ENCODE measurements at regions not wholly inside any gene's neighbourhood (a gene's known extent, or its start where the extent isn't known, plus 50 kb on each side); places are given as distances from the start of the nearest gene placed in this dataset.
"Not testable (repeated sequence)": the region's sequence is repeated elsewhere in the genome, so short reads cannot be mapped to it uniquely, and the experiment has no call there.

DNA sequence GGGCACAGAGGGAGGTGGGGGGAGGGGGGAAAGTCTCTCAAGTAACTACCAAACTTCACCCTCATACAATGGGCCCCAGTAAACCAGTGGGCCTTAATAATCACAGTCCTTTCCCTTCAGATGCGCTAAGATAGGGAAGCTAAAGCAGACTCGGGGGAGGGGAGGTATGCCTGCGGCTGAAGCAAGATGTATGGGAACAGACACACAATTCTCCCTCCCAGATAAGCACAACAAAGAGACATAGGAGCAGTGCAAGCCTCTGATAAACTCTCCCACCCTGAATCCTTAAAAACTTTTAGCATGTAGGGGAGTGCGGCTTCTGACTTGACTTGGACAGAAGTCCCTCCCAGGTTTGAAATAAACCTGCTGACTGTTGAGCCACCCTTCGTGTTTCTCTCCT, 54.7 kb downstream of the PROP1 start:
- not testable (repeated sequence) for DNase-seq (ENCODE audit: low spot score)

DNA sequence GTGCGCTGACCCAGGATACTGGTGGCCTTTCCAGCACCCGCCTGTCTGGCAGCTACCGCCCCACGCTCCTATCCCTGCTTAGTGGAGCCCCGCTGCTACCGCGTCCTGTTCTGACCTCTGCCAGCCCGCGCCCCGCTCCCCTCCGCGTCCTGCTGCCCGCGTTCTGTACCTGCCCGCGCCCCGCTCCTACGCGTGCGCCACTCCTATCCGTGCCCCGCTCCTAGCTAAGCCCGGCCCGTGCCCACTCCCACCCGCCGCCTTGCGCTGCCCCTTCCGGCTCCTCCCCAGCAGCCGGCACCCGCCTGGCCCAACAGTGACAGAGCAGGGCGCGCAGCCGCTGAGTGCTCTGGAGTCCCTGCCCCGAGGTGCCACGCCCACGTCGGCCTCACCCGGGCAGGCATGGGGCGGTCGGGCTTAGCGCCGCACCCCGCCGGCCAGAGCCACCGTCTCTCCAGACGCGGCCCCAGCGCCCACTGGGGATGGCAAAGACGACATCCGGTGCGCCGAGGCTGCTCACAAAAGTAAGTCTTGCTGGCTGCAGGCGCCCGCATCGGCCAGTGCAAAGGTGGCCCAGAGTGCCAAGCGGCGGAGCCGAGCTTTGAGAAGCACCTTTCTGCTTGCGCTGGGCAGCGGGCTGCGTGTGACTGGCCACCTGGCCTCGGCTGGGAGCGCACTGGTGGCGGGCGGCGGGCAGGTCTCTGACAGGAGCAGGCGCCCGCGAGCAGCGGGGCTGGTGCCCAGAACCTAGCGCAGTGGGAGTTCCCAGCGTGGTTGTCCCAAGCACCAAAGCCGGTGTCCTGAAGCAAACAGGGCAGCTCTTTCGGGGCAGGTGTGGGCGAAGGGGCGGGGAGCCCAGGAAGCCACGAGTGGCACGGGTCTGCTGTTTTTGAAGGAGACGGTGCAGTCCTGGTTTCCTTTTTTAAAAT, 56.5 kb downstream of the PROP1 start:
- not testable (repeated sequence) for DNase-seq (ENCODE audit: low spot score)

DNA sequence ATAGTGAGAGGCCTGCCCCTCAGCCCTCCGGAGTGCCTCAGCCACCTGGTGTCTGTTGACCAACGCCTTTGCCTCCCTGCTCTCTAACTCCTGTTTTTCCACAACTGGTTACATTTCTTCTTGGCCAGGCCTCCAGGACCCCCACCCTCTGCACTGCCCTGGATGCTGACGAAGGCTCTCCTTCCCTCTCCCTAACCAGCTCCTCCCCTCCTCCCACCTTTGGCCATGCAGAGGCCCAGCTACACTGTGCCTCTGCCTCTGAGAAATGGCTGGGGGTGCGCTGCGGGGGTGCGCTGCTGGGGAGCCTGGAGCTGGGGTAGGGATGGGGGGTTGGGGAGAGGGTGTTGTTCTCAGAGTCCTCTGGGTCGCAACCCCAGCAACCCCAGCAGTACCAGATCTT, 57.3 kb downstream of the PROP1 start:
- not testable (repeated sequence) for DNase-seq (ENCODE audit: low spot score)

DNA sequence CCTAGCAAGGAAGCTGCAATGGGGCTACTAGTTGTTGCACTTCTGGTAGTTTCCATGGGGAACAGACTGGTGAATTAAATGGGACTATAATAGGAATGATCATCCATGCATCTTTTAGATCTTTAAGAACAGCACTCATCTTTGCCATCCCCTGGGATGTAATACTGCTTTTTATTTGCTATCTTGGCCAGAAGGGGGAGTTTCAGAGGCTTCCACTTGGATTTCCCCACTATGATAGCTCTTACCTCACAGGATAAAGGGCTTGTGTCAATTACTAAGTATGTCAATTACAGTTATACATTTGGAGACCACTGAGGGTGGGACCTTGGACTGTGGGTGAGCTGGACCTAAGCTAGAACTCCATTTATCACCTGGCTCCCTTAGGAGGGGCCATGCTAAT, 61.8 kb downstream of the PROP1 start:
- not testable (repeated sequence) for DNase-seq (ENCODE audit: low spot score)

DNA sequence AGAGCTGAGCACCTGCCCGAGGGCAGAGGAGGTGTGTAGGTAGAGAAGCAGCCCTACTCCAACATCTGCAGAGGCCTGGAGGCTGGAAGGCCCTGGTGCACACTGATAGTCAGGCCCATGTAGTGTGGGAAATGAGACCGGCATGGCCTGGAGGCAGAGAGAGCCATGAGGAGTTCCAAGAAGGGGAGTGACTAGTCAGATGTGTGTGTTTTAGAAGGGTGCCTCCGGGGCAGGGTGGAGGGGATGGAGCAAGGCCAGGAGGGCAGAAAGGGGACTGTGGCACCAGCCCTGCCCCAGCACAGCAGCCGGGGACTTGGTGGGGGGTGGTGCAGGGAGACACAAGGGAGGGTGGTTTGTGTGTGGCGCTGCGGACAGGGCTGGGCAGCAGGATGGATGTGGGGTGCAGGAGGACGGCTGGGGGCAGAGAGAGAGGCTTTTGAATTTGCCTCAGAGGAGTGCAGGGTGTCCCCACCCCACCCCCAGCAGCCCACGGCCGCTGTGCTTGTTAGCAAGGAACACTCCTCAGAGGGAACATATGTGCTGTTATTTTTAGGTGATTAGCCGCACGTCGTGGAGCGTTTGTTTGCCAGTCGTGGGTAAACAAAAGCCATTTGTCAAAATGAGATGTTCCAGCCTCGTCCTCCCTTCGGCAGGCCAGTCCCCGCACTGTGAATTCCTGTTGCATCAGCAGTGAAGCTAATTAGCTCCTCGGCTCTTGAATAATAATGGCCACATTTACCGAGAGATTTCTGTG, 65.6 kb downstream of the PROP1 start:
- not testable (repeated sequence) for DNase-seq (ENCODE audit: low spot score)

DNA sequence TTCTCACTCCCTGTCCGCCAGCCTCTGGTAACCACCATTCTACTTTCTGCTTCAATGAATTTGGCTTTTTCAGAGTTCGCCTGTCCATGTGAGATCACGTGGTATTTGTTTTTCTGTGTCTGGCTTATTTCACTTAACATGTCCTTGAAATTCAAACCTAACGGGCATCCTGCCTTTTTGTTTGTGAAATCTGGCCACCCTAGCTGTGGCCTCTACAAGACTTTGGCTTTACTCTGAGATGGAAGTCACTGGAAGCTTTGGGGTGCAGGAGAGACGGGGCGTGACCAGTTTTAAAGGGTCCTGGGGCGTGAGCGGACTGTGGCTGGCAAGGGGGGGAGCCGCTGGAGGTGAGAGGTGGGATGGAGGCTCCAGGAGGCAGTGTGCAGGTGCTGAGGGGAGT, 66.4 kb downstream of the PROP1 start:
- DNase-seq (ENCODE audit: low spot score): not testable (repeated sequence)

DNA sequence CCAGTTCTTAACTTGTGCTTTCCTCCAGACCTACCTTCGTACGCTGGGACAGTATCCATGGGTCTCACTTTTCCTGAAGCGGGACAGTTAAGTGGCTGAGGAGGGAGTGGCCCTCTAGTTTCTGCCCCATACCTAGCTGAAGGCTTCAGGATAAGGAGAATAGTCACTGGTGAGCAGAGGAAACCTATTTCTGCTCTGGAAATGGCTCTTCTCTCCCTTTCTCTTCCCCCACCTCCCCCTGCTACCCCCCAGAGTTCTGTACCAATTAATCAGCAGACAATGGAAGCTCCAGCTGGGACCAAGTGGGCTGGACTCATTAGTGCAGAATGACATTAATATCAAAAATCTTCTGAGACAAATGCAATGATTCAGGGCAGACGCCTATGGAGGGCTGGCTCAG, 68.5 kb downstream of the PROP1 start:
- DNase-seq (ENCODE audit: low spot score): not testable (repeated sequence)

DNA sequence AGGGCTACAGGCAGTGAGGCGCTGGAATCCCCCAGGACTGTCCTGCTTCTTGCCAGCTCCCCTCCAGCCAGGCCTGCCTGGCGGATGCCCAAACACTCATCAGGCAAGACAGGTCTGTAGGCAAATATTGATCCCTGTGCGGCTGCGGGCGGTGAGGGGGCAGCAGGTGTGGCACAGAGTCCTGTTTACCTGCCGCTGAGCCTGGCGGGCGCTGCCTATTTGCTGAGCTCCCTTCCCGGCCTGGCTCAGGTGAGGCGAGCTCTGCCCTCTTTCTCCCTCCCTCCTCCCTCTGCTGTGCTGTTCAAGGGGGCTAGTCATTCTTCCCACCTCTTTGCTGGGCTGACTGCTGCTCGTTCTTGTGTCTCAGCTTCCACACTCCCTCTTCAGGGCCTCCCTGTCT, 71.5 kb downstream of the PROP1 start:
- not testable (repeated sequence) for DNase-seq (ENCODE audit: low spot score)

DNA sequence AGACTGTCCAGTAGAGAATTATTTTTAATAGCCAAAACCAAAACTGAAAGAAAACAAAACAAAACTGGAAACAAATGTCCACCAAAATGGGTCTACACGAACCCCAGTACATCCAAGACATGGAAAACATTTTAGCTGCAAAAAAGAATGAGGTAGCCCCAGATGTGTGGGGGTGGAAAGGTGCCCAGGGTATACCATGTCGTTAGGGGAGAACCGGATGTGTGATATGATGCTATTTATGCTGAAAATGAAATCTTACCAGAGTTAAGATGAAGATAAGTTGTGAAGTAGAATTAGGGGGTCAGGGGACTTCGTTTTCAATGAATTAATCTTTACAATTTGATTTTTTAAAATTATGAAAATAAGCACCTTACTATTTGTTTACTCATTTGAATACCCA, 72.2 kb downstream of the PROP1 start:
- DNase-seq (ENCODE audit: low spot score): not testable (repeated sequence)

DNA sequence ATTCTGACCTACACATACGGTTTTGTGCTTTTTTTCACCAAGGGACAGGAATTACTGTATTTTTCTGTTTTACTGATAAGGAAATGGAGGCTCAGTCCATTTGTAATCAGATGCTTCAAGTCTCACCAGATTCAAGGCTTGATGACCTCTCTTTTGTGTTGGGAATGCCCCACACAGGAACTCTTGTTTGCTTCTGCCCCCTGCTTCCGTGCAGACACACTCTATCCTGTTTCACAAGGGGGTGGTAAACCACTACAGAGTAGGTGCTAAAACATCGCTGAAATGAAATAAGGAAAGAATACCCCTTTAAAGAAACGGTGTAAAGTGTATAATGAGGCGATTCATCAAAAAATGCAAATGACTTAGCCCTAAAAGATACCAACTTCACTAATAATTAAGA, 72.9 kb downstream of the PROP1 start:
- DNase-seq (ENCODE audit: low spot score): not testable (repeated sequence)

DNA sequence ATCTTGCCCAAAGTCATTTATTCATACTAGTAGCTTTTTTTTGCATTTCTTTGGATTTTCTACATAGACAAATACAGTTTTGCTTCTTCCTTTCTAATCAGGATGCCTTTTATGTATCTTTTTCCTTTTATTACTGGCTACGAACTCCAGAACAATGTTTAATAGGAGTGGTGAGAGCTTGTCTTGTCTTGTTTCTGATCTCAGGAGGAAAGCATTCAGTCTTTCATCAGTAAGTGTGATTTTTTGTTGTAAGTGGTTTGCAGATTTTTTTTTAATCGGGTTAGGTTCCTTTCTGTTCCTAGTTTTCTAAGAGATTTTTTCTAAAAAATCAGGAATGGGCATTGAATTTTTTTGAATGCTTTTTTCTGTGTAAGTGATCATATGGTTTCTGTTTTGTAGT, 86.8 kb downstream of the PROP1 start:
- not testable (repeated sequence) for DNase-seq (ENCODE audit: low spot score)

DNA sequence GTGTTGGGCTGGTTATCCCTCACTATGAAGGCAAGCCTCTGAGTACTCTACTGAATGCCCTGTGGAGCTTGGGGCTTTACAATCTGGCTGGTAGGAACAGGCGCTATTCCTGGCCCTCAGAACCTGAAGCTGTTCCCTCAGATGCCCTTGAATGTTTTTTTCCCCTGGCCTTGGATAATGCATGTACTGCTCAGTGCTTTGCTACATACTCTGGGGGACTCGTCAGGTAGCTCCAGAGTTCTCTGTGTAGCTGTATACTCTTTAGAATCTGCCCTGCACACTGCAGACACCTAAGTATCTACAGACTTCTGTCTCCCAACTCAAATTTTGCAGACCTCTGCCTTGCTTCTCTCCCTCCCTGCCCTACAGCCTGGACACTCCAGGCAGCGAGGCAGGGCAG, 93.2 kb downstream of the PROP1 start:
- not testable (repeated sequence) for DNase-seq (ENCODE audit: low spot score)

DNA sequence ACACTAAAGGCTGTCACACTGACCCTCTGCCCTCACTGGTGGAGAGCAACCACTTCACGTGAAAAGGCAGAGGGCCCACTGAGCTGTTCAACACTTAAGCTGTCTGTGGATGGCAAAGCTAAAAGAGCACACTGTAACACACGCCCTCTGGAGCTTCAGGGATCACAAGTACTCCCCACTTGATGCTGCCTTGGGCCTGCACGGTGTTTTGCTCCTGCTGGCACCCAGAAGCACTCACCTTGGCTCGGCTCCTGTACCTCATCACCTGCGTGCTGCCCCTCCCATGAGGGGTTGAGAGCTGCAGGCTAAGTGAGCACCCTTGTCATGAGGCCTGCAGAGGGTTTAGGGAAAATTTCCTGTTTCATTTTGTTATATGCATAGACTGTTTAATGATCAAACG, 96.0 kb downstream of the PROP1 start:
- DNase-seq (ENCODE audit: low spot score): not testable (repeated sequence)

DNA sequence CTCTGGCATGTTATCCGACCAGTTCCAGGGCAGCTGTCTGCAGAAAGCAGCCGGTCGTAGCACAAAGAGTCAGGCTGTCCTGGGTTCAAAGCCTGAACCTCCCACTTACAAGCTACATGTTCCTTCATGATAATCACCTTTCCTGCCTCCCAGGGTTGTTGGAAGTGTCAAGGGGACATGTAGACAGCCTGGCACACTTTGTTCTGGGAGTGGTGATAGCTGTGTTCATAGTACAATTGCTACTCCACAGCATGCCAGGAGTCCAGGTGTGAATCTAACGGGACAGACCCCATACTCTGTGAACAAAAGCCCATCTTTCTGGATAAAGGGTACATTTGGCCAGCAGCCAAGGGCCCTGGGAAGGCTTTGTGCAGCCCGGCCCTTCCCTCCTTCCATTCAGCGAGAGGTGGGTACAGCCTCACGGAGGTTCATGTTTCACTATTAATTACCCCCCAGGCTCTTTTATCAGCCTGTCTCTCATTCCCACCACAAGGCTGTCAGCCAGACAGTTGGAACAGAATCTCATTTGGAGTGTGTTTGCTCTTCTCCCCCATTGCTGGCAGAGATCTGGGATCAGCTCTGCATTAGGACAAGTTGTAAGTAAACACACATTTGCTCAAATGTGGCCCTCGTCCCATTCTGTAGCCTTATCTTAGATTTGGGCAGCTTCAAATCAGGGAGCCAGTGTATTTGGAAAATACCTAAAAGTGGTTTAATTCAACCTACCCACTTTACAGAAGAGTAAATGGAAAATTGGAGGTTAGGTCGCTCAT, 101.2 kb downstream of the PROP1 start:
- DNase-seq (ENCODE audit: low spot score): not testable (repeated sequence)

DNA sequence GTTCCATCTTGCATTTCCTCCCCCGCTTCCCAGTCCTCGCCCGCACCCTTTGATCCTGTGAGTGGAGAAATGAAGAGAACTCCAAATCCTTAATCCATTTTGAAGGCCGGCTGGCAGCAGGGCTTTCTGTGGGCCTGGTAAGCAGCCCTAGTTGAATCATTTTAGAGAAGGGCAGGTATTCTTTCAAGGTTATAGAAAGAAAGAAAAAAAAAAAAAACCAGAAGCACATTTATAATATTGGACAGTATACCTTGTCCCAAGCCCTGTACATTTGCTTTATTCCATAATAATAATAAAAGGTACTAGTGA, 103.7 kb downstream of the PROP1 start:
- not testable (repeated sequence) for DNase-seq (ENCODE audit: low spot score)

DNA sequence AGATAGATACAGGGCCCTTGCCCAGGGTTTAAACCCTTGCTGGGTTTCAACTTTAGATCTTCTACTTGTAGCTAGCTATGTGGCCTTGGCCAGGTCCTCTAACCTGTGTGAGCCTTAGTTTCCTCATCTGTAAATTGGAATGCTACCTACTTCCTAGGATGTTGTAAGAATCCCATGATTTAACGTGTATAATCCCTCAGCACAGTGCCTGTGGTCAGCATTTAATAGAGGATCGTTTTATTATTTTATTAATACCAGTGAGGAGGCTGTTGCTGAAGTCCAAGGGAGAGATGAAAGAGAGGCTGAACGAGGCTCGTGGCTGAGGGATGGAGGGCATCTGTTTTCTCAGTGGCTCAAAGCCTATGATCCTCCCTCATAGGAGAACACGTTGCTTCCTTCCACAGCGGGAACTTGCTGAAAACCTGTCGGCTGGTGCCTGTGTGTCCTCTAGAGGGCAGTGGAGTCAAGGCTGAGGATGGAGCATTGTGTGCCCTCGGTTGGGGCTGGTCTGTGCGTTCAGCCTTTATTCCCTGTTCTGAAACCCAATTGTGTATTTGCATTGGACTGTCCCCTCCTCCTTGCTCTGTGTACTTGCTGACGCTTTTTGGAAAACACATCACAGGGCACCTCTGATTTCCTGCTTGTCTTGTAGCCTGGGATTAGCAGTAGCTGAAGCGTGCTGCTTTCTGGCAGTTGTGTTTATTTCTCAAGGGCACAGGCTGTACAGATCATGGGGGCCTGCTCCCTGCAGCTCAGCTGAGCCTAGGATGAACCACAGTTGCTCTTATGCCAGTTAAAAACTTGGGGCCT, 104.3 kb downstream of the PROP1 start:
- DNase-seq (ENCODE audit: low spot score): not testable (repeated sequence)

DNA sequence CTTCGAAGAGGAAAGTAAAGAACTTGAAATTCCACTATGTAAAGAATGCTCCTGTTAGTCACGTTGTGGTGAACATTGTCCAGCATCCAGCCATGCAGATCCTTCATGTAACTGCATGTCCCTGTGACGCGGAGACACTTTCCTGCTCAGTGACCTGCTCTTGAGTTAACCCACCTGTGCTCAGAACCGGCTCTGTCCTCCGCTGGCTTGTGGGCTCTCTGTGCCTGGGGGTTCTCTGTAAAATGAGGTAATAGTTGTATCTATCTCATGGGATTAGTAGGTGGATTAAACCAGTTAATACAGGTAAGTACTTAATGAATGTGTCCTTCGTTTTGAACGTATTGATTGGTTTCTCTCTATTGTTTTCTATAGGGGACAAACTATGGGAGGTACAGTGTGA, 100.6 kb upstream of the FAM153A start:
- DNase-seq (ENCODE audit: low spot score): not testable (repeated sequence)

DNA sequence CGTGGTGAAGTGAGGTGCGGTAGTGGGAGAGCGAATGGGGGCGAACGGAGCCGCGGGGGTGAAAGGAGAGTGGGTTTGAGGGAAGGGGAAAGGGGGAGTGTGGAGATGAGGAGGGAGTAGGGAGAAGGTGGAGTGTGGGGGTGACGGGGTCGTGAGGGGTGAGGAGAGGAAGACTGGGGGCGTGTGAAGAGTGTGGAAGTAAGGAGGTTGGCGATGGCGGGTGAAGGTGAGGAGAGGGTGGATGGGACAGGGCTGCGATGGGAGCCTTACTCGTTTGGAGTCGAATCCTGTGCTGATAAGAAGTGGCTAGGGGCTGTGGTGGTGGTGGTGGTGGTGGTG, 93.2 kb upstream of the FAM153A start:
- not testable (repeated sequence) for DNase-seq (ENCODE audit: low spot score)

DNA sequence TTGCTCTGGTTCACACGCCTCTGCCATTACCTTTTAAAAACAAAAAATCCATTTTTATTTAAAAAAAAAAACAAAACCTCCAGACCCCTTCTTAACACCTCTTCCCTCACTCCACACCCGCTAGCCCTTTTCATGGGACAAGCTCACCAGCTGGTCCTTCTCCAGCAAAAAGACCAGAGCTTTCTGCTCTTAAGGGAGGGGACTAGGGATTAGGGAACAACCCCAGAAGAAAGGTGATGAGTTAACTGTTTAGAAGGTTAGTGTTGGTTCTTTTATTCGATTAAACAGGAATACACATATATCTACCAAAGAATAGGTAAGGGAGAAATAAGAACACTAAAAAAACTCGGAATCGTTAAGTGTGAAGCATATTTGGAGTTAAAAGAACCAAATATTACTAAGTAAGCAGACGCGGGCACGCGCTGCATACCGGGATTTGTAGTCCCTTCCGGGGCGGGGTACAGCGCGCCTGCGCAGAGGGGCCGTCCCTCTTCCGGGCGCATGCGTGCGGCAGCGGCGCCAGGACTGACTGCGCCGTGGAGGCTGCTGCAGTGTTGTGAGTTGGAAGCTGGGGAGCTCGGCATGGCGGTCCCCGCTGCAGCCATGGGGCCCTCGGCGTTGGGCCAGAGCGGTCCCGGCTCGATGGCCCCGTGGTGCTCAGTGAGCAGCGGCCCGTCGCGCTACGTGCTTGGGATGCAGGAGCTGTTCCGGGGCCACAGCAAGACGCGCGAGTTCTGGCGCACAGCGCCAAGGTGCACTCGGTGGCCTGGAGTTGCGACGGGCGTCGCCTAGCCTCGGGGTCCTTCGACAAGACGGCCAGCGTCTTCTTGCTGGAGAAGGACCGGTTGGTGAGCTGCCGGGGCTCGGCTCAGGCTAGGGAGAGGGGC, 92.6 kb upstream of the FAM153A start:
- DNase-seq (ENCODE audit: low spot score): not testable (repeated sequence)

DNA sequence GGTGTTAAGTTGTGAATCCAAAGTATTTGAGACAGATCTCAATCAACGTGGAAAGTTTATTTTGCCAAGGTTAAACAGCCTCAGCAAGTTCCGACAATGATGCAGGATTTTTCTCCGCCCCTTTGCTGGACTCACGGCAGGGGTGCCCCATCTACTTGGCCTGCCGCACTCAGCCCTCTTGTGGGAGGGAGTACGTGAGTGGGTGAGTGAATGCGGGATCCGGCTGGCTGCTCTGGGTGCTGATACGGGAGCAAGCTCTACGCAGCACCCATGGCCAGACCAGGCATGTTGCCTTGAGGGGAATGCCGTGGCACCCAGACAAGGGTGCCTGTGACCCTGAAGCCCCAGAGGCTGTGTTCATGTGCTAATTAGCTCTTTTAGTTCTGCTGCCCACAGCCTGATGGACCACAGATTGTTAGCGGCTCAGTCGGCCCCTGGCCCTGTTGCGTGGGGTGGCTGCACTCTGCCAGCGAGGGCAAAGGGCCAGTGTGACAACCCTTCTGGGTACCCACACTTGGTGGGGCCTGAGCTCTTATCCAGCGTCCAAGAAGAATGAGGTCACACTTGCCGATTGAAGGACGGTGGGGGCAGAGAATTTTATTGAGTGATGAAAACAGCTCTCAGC, 81.2 kb upstream of the FAM153A start:
- not testable (repeated sequence) for DNase-seq (ENCODE audit: low spot score)

Measured in CD4-positive, alpha-beta T cell treated with Interleukin-6 at 100 ng/mL for 8 hours (primary cell).